GM19238 (cell line): ENCODE measurements at regions not wholly inside any gene's neighbourhood (a gene's known extent, or its start where the extent isn't known, plus 50 kb on each side); places are given as distances from the start of the nearest gene placed in this dataset.
"Not testable (repeated sequence)": the region's sequence is repeated elsewhere in the genome, so short reads cannot be mapped to it uniquely, and the experiment has no call there.

Experiments
- DNase-seq: peaks from one replicate; pipeline ENCODE4 v3.0.0; 2011; ENCODE audit warnings: low spot score; ENCODE audit not compliant: insufficient read length

DNA sequence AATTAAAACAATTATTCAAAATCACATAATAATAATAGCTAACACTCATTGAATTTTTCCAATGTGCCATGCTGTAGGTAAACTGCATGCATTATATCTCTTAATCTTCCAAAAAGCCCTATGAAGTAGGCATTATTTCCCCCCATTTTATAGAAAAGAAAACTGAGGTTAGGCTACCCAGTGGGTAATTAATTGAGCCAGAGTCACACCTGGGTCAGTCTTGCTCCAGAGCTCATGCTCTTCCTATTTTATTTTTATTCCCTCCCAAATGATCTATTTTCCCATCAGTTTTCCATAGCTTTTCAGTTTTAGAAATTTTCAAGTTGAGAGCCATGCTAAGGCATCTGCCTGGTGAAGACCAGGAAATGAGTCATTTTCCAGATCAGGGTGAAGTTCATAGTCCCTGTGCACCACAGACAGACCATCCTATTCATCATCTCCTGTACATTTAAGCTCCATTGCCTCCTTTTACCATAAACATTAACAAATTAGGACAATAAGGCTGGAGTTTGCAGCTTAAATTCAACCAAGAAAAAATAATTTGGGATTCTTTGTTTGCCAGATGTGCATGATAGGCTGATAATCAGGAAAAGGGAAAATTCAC is 417.3 kb downstream of the OTOL1 start:
- DNase-seq: no peak

DNA sequence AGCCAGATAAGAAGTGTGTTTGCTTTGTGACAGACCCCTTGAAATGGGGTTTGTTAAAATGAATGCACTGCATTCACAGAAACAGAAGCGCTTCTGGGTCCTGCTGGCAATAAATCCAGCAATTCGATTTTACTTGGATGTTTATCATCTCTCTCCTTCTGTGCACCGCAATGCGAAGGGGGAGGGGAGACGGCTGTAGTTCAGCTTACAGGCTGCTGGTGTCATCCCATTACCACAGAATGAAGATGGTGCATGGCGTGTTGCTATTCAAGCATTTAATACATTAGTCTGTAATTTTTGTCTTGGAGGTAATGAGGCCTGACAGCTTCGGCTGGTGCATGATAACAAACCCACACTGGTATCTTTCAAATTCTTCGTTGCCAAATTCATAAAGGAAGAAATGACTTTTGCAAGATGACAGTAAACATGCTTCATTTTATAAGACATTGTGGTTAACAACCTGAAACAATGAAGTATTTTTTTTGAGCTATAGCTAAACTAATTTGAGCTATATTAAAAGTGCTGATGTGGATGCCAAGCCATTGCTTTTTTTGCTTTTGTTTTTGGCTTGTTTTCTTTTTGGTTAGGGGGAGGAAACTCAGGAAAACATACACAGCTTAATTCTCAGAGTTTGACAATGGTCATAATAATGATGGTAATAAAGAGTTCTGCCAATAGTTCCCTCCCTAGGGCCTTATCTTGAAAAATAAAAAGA is 418.3 kb downstream of the OTOL1 start:
- no peak for DNase-seq

DNA sequence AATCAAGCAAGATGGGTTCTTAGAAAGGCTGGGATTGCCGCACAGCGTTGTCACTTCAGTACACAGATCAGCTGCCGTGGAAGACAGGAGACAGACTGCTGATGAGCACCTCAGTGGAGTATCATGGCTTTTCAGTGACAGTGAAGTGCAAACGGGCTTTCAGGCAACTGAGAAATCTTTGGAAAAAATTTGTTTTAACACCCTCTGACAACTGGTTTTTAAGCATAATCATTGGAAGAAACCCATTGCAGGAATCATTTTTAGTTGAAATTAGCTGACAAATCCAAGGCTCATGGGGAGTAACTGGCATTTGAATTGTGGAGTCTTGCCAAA is 418.8 kb downstream of the OTOL1 start:
- no peak for DNase-seq

DNA sequence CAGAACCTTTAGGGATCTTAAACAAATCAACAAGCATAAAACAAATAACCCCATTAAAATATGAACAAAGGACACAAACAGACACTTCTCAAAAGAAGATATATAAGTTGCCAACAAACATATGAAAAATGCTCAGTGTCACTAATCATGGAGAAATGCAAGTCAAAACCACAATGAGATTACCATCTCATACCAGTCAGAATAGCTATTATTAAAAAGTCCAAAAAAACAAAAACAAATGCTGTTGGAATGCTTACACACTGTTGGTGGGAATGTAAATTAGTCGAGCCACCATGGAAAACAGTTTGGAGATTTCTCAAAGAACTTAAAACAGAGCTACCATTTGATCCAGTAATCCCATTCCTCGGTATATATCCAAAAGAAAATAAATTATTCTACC is 423.6 kb downstream of the OTOL1 start:
- DNase-seq: no peak

DNA sequence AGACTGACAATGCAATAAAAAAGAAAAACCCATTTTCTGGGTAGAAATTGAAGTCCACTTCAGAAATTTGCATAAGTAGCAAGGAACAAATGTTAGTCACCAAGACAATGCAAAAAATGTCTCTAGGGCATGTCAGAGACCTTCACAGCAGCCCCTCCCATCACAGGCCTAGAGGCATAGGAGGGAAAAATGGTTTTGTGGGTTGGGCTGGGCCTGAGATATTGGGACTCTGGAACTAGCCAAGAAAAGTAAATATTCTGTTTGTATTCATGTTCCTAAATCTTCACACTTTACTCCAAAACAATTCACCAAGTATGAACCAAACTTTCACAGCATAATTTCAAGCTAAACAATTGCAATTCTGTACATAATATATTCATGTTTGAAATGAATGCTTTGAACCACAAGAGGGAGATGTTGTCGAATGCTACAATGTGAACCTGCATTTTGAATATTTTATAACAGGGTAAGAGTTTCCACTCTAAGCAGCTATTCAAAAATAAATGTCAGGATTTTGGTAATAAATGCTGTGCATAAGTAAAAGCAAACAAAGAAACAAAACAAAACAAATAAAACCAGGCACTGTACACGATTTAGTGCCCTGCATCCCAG is 429.2 kb downstream of the OTOL1 start:
- DNase-seq: no peak

DNA sequence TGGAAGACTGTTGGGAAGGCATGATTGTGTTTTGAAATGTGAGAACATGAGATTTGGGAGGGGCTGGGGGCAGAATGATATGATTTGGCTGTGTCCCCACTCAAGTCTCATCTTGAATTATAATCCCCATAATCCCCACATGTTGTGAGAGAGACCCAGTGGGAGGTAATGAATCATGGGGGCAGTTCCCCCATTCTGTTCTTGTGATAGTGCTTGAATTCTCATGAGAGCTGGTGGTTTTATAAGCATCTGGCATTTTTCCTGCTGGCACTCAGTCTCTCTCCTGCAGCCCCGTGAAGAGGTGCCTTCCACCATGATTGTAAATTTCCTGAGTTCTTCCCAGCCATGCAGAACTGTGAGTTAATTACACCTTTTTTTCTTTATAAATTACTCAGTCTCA is 430.5 kb downstream of the OTOL1 start:
- DNase-seq: no peak

DNA sequence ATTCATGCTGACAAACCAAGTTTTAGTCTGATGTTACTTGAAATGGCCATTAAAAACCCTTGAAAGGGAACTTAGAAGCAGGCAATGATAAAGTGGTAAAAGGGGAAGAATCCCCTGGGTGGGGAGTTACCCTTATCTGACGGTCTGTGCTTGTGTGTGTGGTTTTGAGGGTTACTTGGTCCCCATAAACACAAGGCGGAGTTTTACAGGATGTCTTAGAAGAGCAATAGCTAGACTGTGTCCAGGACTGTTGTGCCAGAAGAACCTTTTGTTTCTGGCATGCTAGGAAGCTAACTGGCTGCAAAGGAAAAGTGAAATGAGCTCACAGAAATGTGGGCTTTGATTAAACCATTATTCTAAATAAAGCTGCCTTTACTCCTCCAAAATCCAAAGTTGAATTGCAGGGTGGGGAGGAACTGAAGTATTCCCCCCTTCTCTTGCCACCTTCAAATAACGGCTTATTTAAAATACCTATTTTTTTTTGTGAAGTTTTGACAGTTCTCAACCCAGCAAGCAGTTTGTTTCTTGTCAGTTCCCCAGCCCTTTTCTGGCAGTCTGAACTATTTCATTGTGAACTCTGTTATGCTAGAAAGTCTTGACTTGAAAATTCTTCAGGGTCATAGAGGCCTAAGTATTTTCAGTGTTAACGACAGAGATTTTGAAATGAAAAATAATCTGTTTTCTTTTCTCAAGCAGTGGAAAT is 443.5 kb downstream of the OTOL1 start:
- DNase-seq: no peak

DNA sequence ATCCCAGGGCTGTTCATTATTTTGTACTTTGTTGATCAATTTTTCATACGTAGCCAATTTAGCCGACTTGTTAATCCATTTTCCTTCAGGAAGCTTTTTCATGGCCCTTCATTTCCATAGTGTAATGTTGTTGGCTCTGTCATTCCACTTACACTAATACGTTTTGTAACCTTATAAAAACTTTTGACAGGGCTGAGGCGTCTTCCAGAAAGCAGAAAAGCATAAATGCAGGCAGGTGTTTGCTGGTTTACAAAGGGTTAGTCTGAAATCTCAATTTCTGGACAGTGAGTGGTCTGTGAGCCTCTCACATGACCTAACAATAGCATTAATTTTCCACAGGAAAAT is 444.0 kb downstream of the OTOL1 start:
- no peak for DNase-seq

DNA sequence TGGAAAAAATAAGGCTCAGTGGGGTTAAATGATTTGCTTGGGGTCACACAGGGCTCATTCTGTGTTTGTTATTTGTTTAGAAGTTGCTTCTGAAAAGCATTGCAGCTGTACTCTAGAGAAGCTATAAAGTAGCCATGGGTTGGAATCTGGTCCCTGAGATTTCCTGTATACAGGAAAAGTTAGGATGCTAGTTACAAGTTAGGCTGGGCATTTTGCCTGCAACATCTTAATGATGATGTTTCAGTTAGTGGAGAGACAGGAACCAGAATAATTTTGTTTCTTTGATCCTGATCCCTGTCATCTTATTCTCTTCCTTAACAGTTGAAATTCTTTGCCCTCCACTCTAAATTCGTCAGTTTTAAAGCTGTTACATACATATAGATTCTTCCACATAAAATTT is 445.3 kb downstream of the OTOL1 start:
- no peak for DNase-seq

DNA sequence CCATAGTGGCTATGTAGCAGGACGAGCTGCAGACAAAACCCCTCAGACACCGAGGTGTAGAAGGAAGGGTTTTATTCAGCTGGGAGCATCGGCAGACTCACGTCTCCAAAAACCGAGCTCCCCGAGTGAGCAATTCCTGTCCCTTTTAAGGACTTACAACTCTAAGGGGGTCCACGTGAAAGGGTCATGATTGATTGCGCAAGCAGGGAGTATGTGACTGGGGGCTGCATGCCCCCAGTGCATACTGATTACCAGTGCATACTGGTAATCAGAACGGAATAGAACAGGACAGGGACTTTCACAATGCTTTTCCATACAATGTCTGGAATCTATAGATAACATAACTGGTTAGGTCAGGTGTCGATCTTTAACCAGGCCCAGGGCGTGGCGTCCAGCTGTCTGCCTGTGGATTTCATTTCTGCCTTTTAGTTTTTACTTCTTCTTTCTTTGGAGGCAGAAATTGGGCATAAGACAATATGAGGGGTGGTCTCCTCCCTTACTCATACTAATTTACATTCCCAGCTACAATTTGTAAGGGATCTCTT is 447.3 kb downstream of the OTOL1 start:
- not testable (repeated sequence) for DNase-seq

DNA sequence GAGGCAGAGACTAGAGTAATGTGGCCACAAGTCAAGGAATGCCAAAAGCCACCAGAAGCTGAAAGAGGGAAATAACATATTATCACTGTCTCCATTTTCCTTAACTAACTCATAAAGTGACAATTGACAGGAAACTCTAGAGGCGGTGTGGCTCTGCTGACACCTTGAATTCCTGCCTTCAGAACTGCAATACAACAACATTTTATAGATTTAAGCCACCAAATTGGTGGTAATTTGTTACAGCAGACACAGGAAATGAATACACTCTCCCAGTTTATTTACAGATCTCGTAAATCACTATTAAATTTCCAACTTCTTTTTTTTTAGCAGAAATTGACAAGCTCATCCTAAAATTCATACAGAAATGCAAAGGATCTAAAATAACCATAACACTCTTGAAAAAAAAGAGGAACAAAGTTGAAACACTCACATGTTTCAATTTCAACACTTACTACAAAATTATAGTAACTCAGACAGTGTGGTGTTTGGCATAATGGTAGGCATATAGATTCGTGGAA is 449.9 kb downstream of the OTOL1 start:
- DNase-seq: no peak

DNA sequence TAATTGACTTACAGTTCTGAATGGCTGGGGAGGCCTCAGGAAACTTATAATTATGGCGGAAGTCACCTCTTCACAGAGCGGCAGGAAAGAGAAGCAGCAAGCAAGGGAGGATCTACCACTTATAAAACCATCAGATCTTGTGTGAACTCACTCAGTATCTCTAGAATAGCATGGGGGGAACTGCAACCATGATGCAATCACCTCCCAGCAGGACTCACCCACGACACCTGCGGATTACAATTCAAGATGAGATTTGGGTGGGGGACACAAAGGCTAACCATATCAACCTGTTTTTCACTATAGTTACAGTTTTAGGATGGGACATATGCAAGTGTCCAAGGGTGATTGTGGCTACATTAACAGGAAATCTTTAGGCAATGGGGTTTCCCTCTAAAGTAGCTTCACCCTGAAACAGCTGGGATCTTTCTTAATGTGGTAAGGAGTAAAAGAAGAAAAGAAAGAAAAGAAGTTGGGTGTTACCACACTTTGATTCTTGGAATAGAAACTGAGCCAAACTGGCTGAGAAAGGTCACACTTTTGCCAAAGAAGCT is 453.8 kb downstream of the OTOL1 start:
- DNase-seq: no peak

DNA sequence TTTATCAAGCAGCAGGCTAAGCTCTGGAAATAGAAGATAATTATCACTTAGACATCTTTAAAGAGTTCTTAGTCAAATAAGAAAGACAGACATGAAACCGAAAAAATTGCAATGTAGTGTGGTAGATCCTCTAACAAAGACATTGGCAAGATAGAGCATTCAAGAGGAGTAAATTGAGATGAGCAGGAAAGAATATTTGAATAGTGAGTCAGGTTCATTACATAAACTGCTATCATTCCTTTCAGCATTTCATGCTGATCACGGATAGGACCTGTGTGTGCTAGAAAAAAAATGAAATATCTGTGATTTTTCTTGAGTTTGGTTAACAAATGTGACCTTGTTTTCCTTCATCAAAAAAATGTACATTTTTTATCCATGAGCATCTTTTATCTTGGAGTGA is 460.9 kb downstream of the OTOL1 start:
- DNase-seq: no peak

DNA sequence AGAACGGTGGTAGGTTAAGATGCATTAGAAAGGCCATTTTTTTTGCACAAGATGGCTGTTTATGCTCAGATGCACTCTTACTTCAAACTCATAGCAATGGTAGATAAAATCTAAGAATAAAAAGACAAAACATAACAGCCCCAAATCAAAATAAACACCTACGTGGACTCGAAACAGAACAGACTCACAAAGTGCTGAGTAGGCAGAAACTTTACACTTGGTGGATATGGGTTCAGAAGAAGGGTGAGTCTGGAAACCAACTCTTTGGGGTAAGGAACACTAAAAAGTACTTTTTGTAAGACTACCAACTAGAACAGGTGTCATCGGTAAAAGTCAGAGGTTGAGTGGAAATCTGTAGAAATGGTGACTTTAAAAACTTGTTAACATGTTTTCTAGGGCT is 468.2 kb downstream of the OTOL1 start:
- DNase-seq: no peak

DNA sequence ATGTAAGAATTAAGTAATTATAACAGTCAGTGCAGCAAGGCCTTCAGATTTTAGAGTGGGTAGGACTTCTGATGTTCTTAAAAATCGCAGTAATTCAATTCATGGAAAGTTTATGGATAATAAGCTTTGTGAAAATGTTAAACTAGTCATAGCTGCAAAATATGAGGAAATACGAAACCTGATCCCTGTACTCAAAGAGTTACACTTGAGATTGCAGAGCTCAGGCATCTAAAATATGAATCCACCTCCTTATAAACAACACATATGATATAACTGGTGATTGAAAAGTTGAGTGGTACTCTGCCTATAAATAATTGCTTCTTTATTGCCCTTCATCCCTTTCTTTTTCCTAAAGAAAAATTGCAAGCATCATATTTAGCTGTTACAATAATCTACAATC is 473.3 kb downstream of the OTOL1 start:
- DNase-seq: no peak

DNA sequence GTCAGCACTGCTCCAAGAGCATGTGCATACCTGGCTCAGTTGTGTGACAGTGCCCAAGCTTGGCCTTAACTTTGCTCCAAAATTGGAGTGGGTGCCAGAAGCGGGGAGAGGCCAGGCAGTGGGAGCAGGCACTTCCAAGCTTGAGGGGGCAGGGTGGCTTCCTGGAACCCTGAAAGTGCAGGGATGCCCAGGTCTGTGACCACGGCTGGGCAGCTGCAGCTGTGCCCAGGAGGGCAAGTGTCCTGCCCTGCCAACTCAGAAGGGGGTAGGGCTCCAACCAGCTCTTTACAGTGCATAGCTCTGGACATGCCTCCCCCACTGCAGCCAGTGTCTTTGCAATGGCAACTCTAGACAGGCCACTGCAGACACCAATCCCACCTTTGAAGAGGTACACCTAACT is 478.6 kb downstream of the OTOL1 start:
- DNase-seq: no peak

DNA sequence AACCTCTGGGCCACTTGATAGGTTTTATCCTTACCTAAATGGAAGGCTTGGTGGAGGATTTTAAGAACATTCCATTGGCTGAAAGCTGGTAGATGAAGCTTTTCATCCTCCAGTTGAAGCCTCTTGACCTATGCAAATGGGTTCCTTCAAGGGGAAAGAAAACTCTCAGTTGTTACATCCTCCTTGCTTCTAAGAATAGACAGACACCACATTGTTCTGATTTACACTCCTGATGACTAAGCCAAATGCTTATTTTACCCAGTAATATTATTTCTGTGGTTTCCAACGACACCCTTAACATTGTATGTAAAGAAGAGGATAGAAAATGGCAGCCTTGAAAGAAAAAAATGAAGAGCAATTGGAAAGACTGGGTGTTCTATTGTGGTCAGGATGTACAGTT is 480.5 kb downstream of the OTOL1 start:
- DNase-seq: no peak

DNA sequence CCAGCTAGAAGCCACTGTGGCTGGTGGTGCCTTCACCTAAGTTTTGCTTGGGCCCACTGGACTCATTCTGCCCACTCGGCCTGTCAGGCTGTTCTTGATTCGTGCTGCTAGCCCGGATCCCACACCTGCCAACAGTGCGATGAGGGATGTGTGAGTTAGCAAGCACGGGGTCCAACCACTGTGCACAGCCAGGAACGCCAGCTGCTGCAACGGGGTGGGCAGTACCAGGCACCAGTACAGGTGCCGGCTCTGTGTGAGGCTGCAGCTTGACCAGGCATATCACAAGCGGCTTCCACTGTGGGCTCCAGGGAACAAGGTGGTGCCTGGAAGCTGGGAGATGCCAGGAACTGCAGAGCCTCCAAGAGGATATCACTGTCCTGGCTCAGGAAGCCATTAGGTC is 481.2 kb downstream of the OTOL1 start:
- DNase-seq: no peak

DNA sequence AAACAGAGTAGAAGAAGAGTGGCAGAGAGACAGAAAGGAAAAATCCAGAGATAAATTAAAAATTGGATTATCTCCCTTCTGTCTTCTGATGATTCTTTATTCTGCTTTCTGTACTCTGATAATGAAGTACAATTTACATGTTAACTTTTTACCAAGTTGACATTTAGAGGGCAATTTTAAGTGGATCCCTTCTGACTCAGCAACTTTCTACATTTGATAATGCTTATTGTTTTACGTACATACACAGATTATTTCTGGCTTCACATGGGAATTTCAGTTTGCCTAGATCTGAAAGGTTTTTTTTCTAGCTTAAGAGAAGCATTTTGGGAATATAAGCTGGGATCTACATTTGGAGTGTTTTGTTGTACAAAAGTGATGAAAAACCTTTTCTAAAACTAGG is 491.3 kb downstream of the OTOL1 start:
- no peak for DNase-seq

DNA sequence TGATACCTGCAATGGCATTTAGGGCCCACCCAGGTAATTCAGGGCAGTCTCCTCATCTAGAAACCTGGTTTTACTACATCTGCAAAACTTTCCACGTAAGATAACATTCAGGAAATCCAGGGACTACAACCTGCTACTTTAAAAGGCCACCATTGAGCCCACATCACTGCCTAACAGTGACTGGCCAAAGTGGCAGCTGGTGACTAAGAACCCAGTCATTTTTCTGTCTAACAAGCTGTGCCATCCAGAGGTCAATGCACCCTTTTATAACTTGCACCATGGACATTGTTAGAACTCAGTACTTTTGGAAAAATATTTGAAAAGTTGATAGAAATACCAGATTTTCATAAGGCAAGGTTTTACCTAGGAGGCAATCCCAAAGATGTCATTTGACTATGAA is 492.4 kb downstream of the OTOL1 start:
- DNase-seq: no peak

DNA sequence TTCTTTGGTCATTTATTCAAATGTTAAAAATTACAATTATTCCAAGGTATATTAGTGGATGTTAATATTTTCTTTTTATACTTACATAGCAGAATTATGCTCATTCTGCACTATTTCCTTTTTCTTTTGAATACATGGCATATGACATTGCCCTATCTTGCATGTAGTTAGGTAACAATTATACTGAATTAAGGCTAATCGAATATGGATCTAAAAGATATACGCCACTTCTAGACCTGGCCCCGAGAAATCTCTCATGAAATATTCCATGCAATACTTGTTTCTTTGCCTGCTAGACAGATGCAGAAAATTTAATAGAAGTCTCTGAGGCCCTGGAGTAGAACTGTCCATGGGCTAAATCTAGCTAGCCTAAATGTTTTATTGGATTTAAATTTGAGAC is 493.4 kb downstream of the OTOL1 start:
- no peak for DNase-seq
